ENCODE measurements at regions not wholly inside any gene's neighbourhood (a gene's known extent, or its start where the extent isn't known, plus 50 kb on each side); places are given as distances from the start of the nearest gene placed in this dataset.
"Not testable (repeated sequence)": the region's sequence is repeated elsewhere in the genome, so short reads cannot be mapped to it uniquely, and the experiment has no call there.

DNA sequence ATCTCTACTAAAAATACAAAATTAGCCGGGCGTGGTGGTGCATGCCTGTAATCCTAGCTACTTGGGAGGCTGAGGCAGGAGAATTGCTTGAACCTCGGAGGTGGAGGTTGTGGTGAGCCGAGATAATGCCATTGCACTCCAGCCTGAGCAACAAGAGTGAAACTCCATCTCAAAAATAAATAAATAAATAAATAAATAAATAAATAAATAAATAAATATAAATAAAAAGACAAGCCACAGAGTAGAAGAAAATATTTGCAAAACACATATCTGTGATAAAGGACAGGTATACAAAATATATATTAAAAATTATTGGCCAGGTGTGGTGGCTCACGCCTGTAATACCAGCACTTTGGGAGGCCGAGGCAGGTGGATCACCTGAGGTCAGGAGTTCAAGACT, 96.0 kb downstream of the MRPL57 start:
- H3K9me3 ChIP-seq, H3K4me3 ChIP-seq, H3K27ac ChIP-seq, H3K4me1 ChIP-seq, H3K4me2 ChIP-seq, H3K36me3 ChIP-seq, H4K20me1 ChIP-seq, H3K27me3 ChIP-seq, H3K9ac ChIP-seq: not testable (repeated sequence)

DNA sequence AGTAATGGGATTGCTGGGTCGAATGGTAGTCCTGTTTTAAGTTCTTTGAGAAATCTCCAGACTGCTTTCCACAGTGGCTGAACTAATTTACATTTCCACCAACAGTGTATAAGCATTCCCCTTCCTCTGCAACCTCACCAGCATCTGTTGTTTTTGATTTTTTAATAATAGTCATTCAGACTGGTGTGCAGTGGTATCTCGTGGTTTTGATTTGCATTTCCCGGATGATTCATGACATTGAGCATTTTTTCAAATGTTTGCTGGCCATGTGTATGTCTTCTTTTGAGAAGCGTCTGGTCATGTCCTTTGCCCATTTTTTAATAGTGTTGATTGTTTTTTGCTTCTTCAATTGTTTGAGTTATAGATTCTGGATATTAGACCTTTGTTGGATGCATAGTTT, 98.0 kb downstream of the MRPL57 start:
- H3K9me3 ChIP-seq, H4K20me1 ChIP-seq, H3K4me3 ChIP-seq, H3K4me2 ChIP-seq, H3K36me3 ChIP-seq, H3K4me1 ChIP-seq, H3K27me3 ChIP-seq, H3K9ac ChIP-seq, H3K27ac ChIP-seq: not testable (repeated sequence)

DNA sequence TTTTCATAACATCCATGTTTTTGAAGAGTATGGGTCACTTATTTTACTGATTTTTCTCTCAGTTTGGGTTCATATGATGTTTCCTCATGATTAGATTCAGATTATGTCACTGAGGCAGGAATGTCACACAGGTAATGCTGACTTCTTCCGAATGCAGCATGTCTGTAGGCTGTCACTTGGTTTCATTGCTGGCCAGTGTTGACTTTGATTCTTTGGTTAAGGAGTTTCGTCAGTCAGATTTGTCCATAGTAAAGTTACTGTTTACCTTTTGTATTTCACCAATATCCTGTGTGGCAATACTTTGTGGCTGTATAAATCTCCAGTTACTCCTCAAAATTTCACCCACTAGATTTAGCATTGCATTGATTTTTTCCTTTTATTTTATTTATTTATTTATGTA, 105.6 kb downstream of the MRPL57 start:
- no peak overlapping the region for H3K9ac ChIP-seq
- TF ChIP-seq Cebpa-rat (IDR thresholded peaks at IDR 0.05), result no peak

DNA sequence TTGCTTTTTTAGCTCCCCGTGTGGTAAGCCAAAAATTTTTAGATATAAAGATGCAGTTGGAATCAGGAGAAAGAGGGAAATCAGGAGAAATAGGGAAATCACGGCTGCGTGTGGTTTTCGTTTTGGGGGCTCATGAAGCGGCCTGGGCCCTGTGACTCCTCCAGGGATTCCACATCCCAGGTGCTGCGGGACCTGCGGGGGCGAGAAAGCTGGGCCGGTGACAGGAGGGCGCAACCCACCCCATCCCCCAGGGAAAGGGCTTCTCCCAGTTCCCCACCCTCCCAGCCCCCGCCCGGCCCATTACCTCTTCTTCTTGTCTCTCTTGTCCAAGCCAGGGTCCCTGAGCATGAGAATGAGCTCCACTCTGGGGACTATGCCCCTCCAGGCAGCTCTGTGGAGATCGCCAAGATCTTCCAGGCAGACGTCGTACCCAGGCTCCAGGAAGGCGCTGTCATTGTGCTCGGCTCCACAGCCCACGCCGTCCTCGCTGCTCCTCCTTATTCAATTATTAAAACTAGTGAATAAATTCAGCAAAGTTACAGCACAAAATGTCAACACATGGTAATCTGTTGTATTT, 111.0 kb downstream of the MRPL57 start:
- no peaks in the 10 kb centered on the region for H3K4me1 ChIP-seq
- H3K27ac ChIP-seq, result no peak overlapping the region
- no peaks in the 10 kb centered on the region for H4K20me1 ChIP-seq
- no peaks in the 10 kb centered on the region for H3K9me3 ChIP-seq
- no peaks in the 10 kb centered on the region for H3K36me3 ChIP-seq
- no peaks in the 10 kb centered on the region for H3K27me3 ChIP-seq
- no peak overlapping the region for H3K9ac ChIP-seq
- no peak overlapping the region for H3K4me3 ChIP-seq
- no peak for TF ChIP-seq Cebpa-rat (IDR thresholded peaks at IDR 0.05)
- H3K4me2 ChIP-seq, result no peak overlapping the region

More for the DNA sequence above, 105.6 kb downstream of the MRPL57 start:
- Histone ChIP-seq H3K4me2 (no peak overlapping the region), H3K4me1 (no peaks in the 10 kb centered on the region), H3K27me3 (no peaks in the 10 kb centered on the region), H3K9me3 (no peaks in the 10 kb centered on the region), H4K20me1 (no peaks in the 10 kb centered on the region), H3K36me3 (no peaks in the 10 kb centered on the region), H3K4me3 (no peak overlapping the region), H3K27ac (no peak overlapping the region)

DNA sequence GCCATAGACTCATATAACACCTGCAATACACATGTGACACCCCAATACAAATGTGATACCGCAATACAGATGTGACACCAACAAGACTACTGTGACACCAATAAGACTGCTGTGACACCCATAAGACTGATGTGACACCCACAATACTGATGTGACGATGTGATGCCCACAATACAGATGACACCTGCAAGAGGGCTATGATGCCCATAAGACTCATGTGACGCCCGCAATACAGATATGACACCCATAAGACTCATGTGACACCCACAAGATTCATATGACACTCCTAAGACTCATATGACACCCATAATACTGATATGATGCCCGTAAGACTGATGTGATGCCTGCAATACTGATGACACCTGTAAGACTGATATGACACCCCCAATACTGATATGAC, 113.0 kb downstream of the MRPL57 start:
- Histone ChIP-seq H3K9ac (no peak overlapping the region), H3K9me3 (no peaks in the 10 kb centered on the region), H3K27ac (no peak overlapping the region), H3K4me1 (no peaks in the 10 kb centered on the region), H4K20me1 (no peaks in the 10 kb centered on the region), H3K27me3 (no peaks in the 10 kb centered on the region), H3K36me3 (no peaks in the 10 kb centered on the region), H3K4me3 (no peak overlapping the region), H3K4me2 (no peak overlapping the region)
- no peak for TF ChIP-seq Cebpa-rat (IDR thresholded peaks at IDR 0.05)

DNA sequence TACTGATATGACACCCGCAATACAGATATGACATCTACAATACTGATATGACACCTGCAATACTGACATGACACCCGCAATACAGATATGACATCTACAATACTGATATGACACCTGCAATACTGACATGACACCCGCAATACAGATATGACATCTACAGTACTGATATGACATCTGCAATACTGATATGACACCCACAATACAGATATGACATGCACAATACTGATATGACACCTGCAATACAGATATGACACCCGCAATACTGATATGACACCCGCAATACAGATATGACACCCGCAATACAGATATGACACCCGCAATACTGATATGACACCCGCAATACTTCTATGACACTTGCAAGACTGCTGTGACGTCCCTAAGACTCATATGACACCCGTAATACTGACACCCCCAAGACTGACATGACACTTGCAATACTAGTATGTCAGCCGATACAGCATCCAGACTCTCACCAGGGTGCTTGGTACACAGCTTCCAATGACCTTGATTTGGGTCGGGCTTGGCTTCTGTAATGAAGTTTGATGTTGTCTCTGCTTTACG, 114.1 kb downstream of the MRPL57 start:
- not testable (repeated sequence) for H3K27ac ChIP-seq, H3K4me1 ChIP-seq, H3K4me2 ChIP-seq, H3K9ac ChIP-seq, H3K27me3 ChIP-seq, H3K4me3 ChIP-seq, H4K20me1 ChIP-seq, H3K36me3 ChIP-seq, H3K9me3 ChIP-seq

DNA sequence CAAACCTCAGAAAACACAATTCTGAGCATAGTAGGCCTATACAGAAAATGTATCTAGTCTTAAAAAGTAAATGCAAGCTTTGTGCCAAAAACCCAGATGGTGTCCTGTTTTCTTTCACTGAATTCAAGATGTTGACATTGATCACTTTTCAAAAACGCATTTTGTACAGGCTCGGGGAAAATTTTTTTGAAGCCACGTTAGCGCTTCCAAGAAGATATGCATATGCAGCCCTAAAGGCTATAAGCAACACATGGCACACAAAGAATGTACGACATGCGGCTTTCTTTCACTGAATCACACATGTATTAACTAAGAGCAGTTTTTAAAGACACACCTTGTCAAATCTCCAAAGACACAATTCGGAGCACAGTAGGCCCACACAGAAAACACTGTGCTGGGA, 115.4 kb downstream of the MRPL57 start:
- Histone ChIP-seq H3K36me3 (no peaks in the 10 kb centered on the region), H3K9me3 (no peaks in the 10 kb centered on the region), H3K9ac (no peak overlapping the region), H3K4me1 (peaks cover 2% of the 10 kb centered on the region; the same call in 1 of the 2 replicates), H3K4me3 (no peak overlapping the region), H4K20me1 (no peaks in the 10 kb centered on the region), H3K4me2 (no peak overlapping the region), H3K27me3 (no peaks in the 10 kb centered on the region), H3K27ac (no peak overlapping the region)
- no peak for TF ChIP-seq Cebpa-rat (IDR thresholded peaks at IDR 0.05)

DNA sequence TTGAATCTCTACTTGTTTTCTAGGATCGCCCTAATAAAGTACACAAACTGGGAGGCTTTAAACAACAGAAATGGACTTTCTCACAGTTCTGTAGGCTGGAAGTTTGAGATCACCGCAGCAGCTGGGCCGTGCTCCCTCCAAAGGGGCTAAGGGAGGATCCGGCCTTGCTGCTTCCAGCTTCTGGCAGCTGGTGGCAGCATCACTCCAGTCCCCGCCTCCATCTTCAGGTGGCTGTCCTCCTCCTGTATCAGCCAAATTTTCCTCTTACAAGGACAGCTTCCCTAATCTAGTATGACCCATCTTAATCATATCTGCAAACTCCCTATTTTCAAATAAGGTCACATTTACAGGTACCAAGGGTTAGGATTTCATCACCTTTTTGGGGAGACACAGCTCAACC, 120.5 kb downstream of the MRPL57 start:
- H3K27me3 ChIP-seq, H3K27ac ChIP-seq, H3K9ac ChIP-seq, H3K9me3 ChIP-seq, H3K4me3 ChIP-seq, H4K20me1 ChIP-seq, H3K36me3 ChIP-seq: not testable (repeated sequence)
- peaks cover 26% of the 10 kb centered on the region for H3K4me1 ChIP-seq
- peak overlapping the region; percentile 88 for H3K4me2 ChIP-seq

DNA sequence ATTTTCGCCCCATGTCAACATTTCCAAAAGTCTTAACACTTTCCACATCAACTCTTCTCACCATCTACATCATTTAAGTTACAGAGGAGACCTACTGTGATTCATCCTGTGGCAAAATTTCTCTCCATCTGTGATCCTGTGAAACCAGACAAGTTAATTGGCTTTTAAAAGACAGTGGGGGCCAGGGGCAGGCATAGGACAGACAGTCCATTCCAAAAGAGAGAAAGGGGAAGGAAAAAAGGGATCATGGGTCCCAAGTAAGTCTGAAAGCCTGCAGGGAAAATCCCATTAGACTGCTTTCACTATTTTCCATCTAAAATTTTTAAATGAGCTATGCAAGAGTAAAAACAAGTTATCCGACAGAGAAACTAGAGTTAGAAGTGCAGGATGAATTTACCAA, 121.0 kb downstream of the MRPL57 start:
- peak overlapping the region; percentile 7; the same call in 1 of the 2 replicates for H3K27ac ChIP-seq

DNA sequence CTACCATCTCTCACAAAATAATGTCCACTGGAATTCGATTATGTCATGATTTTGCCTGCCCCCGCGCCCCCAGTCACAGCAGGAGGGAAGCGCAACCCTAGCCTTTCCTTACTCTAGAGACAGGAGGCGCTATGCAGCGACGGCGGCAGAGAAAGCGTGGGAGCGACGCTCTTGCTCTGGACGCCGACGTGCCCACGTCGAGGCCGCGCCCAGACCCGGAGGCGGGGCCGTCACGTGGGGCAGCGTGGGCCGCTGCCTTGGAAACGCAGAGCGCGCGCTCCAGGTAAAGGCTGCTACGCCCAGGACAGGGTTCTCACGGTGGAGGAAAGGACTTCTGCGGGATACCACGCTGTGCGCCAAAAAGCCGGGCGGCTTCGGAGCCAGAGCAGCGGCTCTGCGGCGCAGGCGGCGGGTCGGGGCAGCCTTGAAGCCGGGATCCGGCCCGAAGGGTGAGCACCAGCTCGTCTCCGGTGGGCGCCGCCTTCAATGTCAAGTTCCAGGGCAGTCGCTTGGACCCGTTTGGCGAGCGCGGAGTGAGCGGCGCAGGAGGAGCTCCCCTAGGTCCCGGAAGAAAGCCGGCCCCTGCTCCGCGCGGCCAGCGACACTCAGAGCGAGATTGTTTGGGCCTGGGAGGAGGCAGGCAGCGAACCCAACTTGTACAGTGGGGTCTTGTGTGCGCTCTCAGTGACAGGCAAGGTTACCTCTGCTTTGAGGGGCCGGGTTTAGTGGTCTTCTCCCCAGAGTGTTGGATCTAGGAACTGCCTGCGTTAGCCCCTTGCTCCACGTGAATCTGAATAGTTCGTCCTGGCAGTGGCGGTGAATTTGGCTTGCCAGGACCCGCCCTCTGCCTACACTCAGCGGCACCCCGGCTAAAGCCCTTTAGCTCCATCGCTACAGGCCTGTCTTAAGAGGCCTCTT, 121.7 kb downstream of the MRPL57 start:
- H3K36me3 ChIP-seq, result peaks cover 7% of the 10 kb centered on the region
- H4K20me1 ChIP-seq, result 0 out of 2 replicates have a peak, but pooled peaks cover 8% of the 10 kb centered on the region
- peaks cover 26% of the 10 kb centered on the region for H3K4me1 ChIP-seq
- H3K4me2 ChIP-seq, result peak overlapping the region; percentile 88
- peak overlapping the region; percentile 96 for H3K4me3 ChIP-seq
- no peaks in the 10 kb centered on the region for H3K9me3 ChIP-seq
- no peaks in the 10 kb centered on the region for H3K27me3 ChIP-seq
- TF ChIP-seq Cebpa-rat (IDR thresholded peaks at IDR 0.05), result no peak
- no peak overlapping the region; the same call in 1 of the 2 replicates for H3K27ac ChIP-seq
- peak overlapping the region; percentile 81 for H3K9ac ChIP-seq

More for the DNA sequence above, 121.0 kb downstream of the MRPL57 start:
- TF ChIP-seq Cebpa-rat (IDR thresholded peaks at IDR 0.05), result no peak
- Histone ChIP-seq H3K4me3 (peak overlapping the region; percentile 96), H3K9ac (peak overlapping the region; percentile 81), H3K36me3 (no peaks in the 10 kb centered on the region), H3K9me3 (no peaks in the 10 kb centered on the region), H3K4me1 (peaks cover 26% of the 10 kb centered on the region), H4K20me1 (0 out of 2 replicates have a peak, but pooled peaks cover 8% of the 10 kb centered on the region), H3K27me3 (no peaks in the 10 kb centered on the region), H3K4me2 (peak overlapping the region; percentile 88)

Data from BLaER1 (cell line).